C4-2B (cell line): ENCODE measurements at regions not wholly inside any gene's neighbourhood (a gene's known extent, or its start where the extent isn't known, plus 50 kb on each side); places are given as distances from the start of the nearest gene placed in this dataset.
"Not testable (repeated sequence)": the region's sequence is repeated elsewhere in the genome, so short reads cannot be mapped to it uniquely, and the experiment has no call there.

Experiments used
- H3K27ac ChIP-seq: fragments of 450-650 bp; 2 replicates; pipeline ENCODE4 v1.5.1; 2017
- ZFX ChIP-seq: fragments of 450-650 bp; IDR thresholded peaks from 2 replicates; pipeline ENCODE4 v1.6.1; 2017
- TF ChIP-seq, protein P1 (sequence below): fragments of 450-650 bp; conservative IDR thresholded peaks from 2 replicates; pipeline ENCODE4 v1.5.1; 2017; ENCODE audit warnings: mild to moderate bottlenecking

DNA sequence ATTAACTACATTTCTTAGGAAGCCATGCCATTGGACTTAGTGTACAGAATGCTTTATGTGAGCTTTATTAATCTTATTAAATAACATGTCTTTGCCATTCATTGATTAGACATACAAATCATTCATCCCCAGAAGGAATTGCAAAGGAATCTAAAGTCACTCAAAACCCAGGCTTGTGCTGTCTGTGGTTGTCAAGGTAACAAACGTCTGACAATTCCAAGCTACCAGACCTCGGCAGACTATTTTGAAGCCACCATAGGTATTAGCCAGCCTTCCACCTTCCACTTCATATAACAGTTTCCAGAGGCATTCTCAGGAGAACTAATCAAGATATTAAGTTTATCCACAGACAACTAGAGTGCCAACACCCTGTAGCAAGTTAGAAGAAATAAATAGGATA lies 135.2 kb upstream of the TUSC1 start:
- no peak for TF ChIP-seq ZFX
- TF ChIP-seq, protein P1, sequence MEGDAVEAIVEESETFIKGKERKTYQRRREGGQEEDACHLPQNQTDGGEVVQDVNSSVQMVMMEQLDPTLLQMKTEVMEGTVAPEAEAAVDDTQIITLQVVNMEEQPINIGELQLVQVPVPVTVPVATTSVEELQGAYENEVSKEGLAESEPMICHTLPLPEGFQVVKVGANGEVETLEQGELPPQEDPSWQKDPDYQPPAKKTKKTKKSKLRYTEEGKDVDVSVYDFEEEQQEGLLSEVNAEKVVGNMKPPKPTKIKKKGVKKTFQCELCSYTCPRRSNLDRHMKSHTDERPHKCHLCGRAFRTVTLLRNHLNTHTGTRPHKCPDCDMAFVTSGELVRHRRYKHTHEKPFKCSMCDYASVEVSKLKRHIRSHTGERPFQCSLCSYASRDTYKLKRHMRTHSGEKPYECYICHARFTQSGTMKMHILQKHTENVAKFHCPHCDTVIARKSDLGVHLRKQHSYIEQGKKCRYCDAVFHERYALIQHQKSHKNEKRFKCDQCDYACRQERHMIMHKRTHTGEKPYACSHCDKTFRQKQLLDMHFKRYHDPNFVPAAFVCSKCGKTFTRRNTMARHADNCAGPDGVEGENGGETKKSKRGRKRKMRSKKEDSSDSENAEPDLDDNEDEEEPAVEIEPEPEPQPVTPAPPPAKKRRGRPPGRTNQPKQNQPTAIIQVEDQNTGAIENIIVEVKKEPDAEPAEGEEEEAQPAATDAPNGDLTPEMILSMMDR, result no peak
- no peak overlapping the region for H3K27ac ChIP-seq

DNA sequence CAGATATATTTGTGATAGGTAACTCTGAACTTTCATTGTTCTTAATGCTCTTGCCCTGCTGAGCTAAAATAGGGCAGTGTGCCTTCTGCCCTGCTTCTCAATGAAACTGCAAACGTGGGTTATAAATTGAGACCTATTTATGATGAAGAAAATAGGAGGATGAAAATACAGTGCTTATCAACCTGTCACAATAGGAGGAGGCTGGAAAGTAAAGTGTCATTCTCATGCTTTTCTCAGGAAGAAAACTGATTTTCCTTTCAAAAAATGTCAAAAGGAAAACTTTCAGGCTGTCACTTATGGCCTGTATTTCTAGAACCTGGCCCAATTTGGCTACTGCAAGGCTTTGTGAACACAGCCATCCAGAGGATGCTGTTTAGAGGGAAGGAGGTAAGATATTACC lies 130.3 kb upstream of the TUSC1 start:
- no peak overlapping the region for H3K27ac ChIP-seq
- no peak for TF ChIP-seq ZFX
- TF ChIP-seq, protein P1, result no peak

DNA sequence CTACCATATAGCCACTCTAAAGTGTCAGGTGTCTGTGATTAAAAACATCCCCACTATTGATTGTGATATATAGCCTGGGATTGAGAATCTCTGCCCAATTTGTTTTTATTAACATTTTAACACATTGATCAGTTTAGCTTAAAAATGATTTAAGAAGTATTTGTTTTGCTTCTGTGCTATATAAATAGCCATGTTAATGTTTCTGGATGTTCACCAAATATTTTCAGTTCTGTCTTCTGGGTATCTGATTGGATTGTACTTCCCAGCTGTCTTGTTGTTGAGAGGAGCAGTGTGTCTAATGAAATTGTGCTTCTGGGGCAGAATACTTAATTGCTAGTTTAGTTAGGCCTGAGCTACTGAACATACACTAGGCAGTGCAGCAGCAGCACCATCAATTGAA lies 126.6 kb upstream of the TUSC1 start:
- H3K27ac ChIP-seq, result no peak overlapping the region
- TF ChIP-seq, protein P1, result no peak
- no peak for TF ChIP-seq ZFX

DNA sequence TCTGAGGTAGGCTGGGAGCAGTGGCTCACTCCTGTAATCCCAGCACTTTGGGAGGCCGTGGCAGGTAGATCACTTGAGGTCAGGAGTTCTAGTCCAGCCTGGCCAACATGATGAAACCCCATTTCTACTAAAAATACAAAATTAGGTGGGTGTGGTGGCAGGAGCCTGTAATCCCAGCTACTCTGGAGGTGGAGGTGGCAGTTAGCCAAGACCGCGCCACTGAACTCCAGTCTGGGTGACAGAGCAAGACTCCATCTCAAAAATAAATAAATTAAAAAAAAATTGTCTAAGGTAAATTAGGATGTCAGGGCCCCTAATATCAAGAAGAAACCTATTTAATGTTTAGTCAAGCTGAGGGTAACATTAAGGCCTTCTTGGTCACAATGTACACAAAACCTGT lies 123.7 kb upstream of the TUSC1 start:
- H3K27ac ChIP-seq, result not testable (repeated sequence)

DNA sequence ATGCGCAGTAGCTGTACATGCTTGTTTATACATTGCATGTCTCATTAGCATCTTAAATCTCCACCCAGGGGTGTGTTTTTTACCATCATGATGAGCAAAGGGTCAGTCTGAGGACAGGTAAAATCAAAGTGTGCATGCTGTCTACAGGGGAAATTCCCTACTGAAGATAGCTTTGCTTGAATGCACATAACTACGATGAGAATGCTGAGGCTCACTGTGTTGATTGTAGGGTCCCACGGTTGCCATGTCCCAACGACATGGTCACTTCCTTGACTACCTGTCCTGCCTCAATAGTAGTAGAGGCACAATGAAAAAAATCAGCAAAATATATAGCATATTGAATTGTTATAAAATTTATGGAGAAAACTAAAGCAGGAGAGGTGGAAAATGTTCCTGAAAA lies 95.6 kb upstream of the TUSC1 start:
- H3K27ac ChIP-seq, result no peak overlapping the region
- no peak for TF ChIP-seq ZFX
- TF ChIP-seq, protein P1, result no peak

DNA sequence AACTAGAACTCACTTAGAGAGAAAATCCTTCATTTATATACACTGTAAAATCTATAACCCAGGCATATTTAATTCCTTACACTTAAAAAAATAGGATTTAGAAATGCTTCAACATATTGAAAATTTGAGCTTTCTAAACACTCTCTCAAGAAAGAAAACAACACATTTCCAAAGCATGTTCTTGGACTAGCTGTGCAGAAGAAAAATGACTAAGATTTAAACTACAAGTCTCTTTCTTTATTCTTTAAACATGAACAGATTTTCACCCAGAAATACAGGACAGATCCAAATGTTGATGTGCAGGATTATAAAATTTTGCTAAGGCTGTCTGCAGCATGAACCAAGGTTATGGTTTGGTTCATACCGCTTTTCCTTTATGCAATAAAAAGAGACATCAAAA lies 77.7 kb upstream of the TUSC1 start:
- H3K27ac ChIP-seq, result no peak overlapping the region
- TF ChIP-seq, protein P1, result no peak
- TF ChIP-seq ZFX, result no peak

DNA sequence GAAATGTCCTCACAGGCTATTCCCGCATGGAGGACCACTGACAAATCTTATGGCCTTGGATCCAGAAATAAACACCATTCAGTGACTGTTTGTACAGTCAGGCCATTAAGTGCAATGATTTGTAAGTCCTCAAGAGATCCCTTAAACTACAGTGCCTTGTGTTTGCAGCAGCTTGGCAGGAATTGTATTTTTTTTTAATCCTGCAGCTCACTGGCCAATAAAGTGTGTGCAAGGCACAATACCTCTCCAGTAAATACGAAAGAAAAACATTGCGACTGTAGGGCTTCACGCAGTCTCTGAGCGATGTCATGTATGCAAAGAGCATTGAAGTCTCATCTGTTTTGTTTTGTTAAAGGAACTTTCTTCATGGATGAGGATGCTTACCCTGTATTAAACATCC lies 74.2 kb upstream of the TUSC1 start:
- TF ChIP-seq, protein P1, result no peak
- TF ChIP-seq ZFX, result no peak
- H3K27ac ChIP-seq, result no peak overlapping the region

DNA sequence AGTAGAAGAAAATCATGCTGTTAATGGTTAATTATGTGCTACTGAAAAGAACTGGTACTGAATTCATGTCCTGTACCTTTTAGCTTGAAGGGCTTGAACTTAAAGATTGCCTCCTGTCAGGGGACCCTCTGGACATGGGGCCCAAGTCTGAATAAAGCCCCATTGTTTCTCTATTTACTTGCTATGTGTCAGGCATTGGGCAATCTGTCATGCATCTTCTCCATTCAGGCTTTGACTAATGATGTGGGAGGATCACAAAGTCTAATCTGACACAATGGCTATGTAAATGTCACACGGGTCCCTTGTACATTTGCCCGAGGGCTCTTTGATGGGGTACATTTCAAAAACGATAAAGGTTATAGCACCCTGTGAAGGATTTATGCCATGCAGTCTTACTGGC lies 64.0 kb upstream of the TUSC1 start:
- H3K27ac ChIP-seq, result no peak overlapping the region
- TF ChIP-seq, protein P1, result no peak
- no peak for TF ChIP-seq ZFX
